MM.1S (cell line): ENCODE measurements at regions not wholly inside any gene's neighbourhood (a gene's known extent, or its start where the extent isn't known, plus 50 kb on each side); places are given as distances from the start of the nearest gene placed in this dataset.

Experiments used
- CTCF ChIP-seq: fragments of 300-600 bp; sonication (generic); IDR thresholded peaks from 2 replicates; pipeline ENCODE4 v1.5.1; 2016; ENCODE audit warnings: antibody characterized with exemption, low read length, mixed read lengths
- EZH2 ChIP-seq: fragments of 300-600 bp; sonication (generic); optimal IDR thresholded peaks from 2 replicates; pipeline ENCODE3; 2017; ENCODE audit warnings: low read depth, mild to moderate bottlenecking, antibody characterized with exemption, low read length, mixed read lengths
- EZH2phosphoT487 ChIP-seq: fragments of 300-600 bp; sonication (generic); IDR thresholded peaks from 2 replicates; pipeline ENCODE4 v1.6.1; 2018; ENCODE audit warnings: antibody characterized with exemption, low read length

GRCh38 chr14:84404246-84404645, 1125.7 kb upstream of the FLRT2 start:
- TF ChIP-seq CTCF (no peak), EZH2phosphoT487 (no peak), EZH2 (no peak)
